Posterior vena cava (tissue), 2 donors: ENCODE measurements at regions not wholly inside any gene's neighbourhood (a gene's known extent, or its start where the extent isn't known, plus 50 kb on each side); places are given as distances from the start of the nearest gene placed in this dataset.
A peak's percentile ranks its signal among the peaks of the same experiment; 100 is the strongest.
"Not testable (repeated sequence)": the region's sequence is repeated elsewhere in the genome, so short reads cannot be mapped to it uniquely, and the experiment has no call there.

Source experiments
- DNase-seq: peaks from one replicate; pipeline ENCODE4 v3.0.0-alpha.2; 2020; ENCODE audit warnings: low spot score
- intact Hi-C, 2 donors: fragments of 100-400 bp; cut with DNase I; formaldehyde crosslinking; loops; one replicate each; pipeline versions ENCODE4 v1.14.1 to v1.14.2; 2022 to 2023
- donor health status: DM: yes; HTN: yes; CAD: no.
- donor health status: DM: yes; HTN: yes; CAD: no.

- DNase-seq = no peak
- intact Hi-C loops = no loop called here
These were observed 335.2 kb downstream of the C3orf38 start for GRCh38 chr3:88485001-88485400.

GRCh38 chr3:88508818-88509217 is 359.1 kb downstream of the C3orf38 start:
- intact Hi-C loops, DNase-seq: not testable (repeated sequence)

GRCh38 chr3:88509582-88509981 is 359.8 kb downstream of the C3orf38 start:
- DNase-seq = no peak
- intact Hi-C loops = no loop called here

GRCh38 chr3:88528494-88528893 is 378.7 kb downstream of the C3orf38 start:
- DNase-seq = peak; percentile 66
- intact Hi-C loops = no loop called here

GRCh38 chr3:88534534-88534933 is 384.8 kb downstream of the C3orf38 start:
- DNase-seq = no peak

GRCh38 chr3:88535563-88535962 is 385.8 kb downstream of the C3orf38 start:
- intact Hi-C loops = no loop called here
- DNase-seq = no peak

More at GRCh38 chr3:88534534-88534933, 384.8 kb downstream of the C3orf38 start:
- intact Hi-C loops = no loop called here

- no peak for DNase-seq
- intact Hi-C loops = no loop called here
These were observed 393.2 kb downstream of the C3orf38 start for GRCh38 chr3:88542916-88543315.

GRCh38 chr3:88572450-88572849 is 422.7 kb downstream of the C3orf38 start:
- intact Hi-C loops = no loop called here
- no peak for DNase-seq

GRCh38 chr3:88573472-88573871 is 423.7 kb downstream of the C3orf38 start:
- DNase-seq = no peak
- intact Hi-C loops = no loop called here

GRCh38 chr3:88574146-88574545 is 424.4 kb downstream of the C3orf38 start:
- intact Hi-C loops = no loop called here
- no peak for DNase-seq

- intact Hi-C loops = no loop called here
- no peak for DNase-seq
These were observed 434.7 kb downstream of the C3orf38 start for GRCh38 chr3:88584451-88584850.

GRCh38 chr3:88586121-88586640 is 436.4 kb downstream of the C3orf38 start:
- intact Hi-C loops = no loop called here
- no peak for DNase-seq

- DNase-seq = no peak
- intact Hi-C loops = no loop called here
These were observed 439.4 kb downstream of the C3orf38 start for GRCh38 chr3:88589138-88589537.

GRCh38 chr3:88595026-88595425 is 445.3 kb downstream of the C3orf38 start:
- intact Hi-C loops = no loop called here

GRCh38 chr3:88596451-88596850 is 446.7 kb downstream of the C3orf38 start:
- no peak for DNase-seq
- intact Hi-C loops = no loop called here

More at GRCh38 chr3:88595026-88595425, 445.3 kb downstream of the C3orf38 start:
- DNase-seq = no peak

GRCh38 chr3:88610820-88611219 is 461.1 kb downstream of the C3orf38 start:
- no peak for DNase-seq
- intact Hi-C loops = no loop called here

GRCh38 chr3:88611826-88612326 is 462.1 kb downstream of the C3orf38 start:
- DNase-seq = no peak
- intact Hi-C loops = no loop called here

GRCh38 chr3:88616413-88616812 is 466.7 kb downstream of the C3orf38 start:
- no peak for DNase-seq
- intact Hi-C loops = no loop called here

GRCh38 chr3:88617283-88617682 is 467.5 kb downstream of the C3orf38 start:
- intact Hi-C loops = no loop called here
- no peak for DNase-seq

- intact Hi-C loops = no loop called here
- DNase-seq = peak; percentile 20
These were observed 468.4 kb downstream of the C3orf38 start for GRCh38 chr3:88618021-88618645.

- no peak for DNase-seq
- intact Hi-C loops = no loop called here
These were observed 471.8 kb downstream of the C3orf38 start for GRCh38 chr3:88621586-88621985.
